ENCODE measurements at regions not wholly inside any gene's neighbourhood (a gene's known extent, or its start where the extent isn't known, plus 50 kb on each side); places are given as distances from the start of the nearest gene placed in this dataset.

- TF ChIP-seq CTCF (conservative IDR thresholded peaks at IDR 0.05; ENCODE audit: low read depth, low read length) = no peak
- DNase-seq (ENCODE audit: low read depth) = no peak
- H3K4me3 ChIP-seq (ENCODE audit: low read depth, low read length) = no peak overlapping the region
These were observed 374.5 kb downstream of the TEX13C start for GRCh38 chrX:125694171-125694570.

DNA sequence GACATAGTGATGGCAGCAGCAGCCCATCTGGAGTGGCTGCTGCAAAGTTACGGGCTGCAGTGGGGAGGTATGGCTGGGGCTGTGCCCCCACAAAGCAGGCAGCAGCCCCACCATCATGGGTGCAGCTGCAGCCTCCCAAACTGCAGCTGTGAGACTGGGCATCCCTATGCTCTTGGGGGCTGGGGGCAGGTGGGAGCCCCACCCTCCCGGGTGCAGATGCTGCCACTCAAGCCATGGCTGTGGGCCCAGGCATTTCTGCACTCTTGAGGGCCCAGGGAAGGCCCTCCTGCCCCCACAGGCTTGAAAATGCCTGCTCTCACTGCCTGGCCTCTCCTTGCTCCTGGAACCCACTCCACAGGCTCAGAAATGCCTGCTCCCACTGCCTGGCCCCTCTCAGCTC is 389.4 kb downstream of the TEX13C start:
- no peak for TF ChIP-seq CTCF (conservative IDR thresholded peaks at IDR 0.05; ENCODE audit: low read depth, low read length)
- DNase-seq (ENCODE audit: low read depth) = no peak
- no peak overlapping the region for H3K4me3 ChIP-seq (ENCODE audit: low read depth, low read length)

DNA sequence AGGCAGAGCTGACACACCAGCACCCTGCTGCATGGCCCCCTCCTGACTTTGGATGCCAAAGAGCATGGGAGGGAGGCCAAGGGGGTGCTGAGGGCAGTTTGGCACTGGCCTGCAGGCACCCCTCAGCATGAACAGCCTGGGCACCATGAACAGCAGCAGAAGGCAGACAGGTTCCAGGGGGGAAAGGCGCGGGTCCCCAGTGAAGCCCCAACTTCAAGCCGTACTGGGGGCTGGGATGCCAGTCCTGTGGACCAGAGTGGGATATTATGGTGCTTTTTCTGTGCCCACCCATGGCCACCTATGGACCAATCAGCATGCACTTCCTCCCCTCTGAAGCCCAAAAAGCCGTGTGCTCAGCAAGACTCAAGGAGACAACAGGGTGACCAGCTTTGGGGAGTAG is 389.9 kb downstream of the TEX13C start:
- no peak for DNase-seq (ENCODE audit: low read depth)
- no peak overlapping the region for H3K4me3 ChIP-seq (ENCODE audit: low read depth, low read length)
- no peak for TF ChIP-seq CTCF (conservative IDR thresholded peaks at IDR 0.05; ENCODE audit: low read depth, low read length)

DNA sequence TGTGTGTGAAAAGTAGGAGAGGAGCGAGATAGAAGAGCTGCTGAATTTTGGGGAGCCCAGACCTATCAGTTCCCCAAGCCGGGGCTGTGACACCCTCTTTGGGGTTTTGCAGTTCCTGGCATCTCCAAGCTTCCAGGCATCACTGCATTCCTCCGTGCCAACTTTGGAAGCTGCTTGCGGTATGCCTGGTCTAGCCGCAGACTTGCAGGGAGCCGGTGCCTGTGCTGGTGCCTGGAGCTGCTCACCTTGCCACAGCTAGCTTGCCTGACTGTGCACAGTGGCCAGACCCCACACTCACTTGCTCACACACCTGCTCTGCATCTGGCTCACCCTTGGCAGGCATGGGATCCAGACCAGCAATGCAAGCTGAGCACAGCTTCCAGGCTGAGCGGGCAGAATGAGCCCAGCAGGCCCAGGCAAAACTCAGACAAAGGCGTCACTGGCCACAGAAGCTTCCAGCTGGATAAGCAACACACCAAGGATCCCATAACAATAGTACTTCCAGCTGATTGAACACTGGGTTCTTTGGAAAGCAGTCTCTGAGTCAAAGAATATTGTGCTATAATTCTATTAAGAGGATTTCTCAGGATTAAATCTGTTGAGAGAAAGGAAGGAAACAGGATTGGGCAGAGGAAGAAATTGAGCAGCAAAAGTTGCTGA is 390.9 kb downstream of the TEX13C start:
- DNase-seq (ENCODE audit: low read depth) = no peak
- no peak overlapping the region for H3K4me3 ChIP-seq (ENCODE audit: low read depth, low read length)
- no peak for TF ChIP-seq CTCF (conservative IDR thresholded peaks at IDR 0.05; ENCODE audit: low read depth, low read length)

DNA sequence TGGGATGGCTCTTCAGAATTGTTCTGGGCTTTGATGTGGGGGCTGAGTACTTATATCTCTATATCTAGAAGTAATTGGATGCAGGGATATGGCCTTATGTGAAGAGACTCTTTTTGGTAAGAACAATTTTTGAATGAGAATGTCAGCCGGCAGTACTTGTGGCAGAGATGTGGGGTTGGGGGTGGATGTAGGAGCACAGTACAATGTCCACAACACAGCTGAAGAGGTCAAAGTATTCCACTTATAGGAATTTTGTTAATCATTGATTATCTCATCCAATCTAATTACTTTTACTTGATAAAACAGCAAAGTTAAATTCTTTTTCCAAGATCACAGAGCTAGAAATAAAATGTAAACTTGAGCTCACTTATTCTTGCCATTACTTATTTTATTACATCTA is 391.4 kb downstream of the TEX13C start:
- DNase-seq (ENCODE audit: low read depth) = no peak
- no peak for TF ChIP-seq CTCF (conservative IDR thresholded peaks at IDR 0.05; ENCODE audit: low read depth, low read length)
- no peak overlapping the region for H3K4me3 ChIP-seq (ENCODE audit: low read depth, low read length)

- DNase-seq (ENCODE audit: low read depth) = no peak
- no peak for TF ChIP-seq CTCF (conservative IDR thresholded peaks at IDR 0.05; ENCODE audit: low read depth, low read length)
- no peak overlapping the region for H3K4me3 ChIP-seq (ENCODE audit: low read depth, low read length)
These were observed 394.0 kb downstream of the TEX13C start for GRCh38 chrX:125713633-125714032.

GRCh38 chrX:125727117-125727516 is 407.4 kb downstream of the TEX13C start:
- H3K4me3 ChIP-seq (ENCODE audit: low read depth, low read length) = no peak overlapping the region
- TF ChIP-seq CTCF (conservative IDR thresholded peaks at IDR 0.05; ENCODE audit: low read depth, low read length) = no peak
- DNase-seq (ENCODE audit: low read depth) = no peak
